ENCODE measurements at regions not wholly inside any gene's neighbourhood (a gene's known extent, or its start where the extent isn't known, plus 50 kb on each side); places are given as distances from the start of the nearest gene placed in this dataset.
A peak's percentile ranks its signal among the peaks of the same experiment; 100 is the strongest.

DNA sequence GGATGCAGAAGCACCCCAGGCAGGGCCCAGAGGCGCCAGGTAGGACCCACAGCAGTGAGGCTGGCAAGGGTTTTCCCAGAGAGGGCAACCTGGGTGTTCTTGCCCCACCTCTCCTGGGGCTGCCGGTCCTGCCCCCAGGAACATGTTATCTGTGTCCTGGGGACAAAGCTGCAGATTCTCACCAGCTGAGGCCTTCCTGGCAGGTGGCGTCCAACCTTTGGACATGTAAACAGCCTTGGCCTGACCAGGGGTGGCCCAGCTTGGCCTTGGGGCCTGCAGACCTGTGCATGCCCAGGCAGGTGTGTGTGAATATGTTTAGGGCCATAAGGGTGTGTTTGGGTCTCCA, 101.8 kb upstream of the LARP1 start (continued):
- TF ChIP-seq, protein P1, sequence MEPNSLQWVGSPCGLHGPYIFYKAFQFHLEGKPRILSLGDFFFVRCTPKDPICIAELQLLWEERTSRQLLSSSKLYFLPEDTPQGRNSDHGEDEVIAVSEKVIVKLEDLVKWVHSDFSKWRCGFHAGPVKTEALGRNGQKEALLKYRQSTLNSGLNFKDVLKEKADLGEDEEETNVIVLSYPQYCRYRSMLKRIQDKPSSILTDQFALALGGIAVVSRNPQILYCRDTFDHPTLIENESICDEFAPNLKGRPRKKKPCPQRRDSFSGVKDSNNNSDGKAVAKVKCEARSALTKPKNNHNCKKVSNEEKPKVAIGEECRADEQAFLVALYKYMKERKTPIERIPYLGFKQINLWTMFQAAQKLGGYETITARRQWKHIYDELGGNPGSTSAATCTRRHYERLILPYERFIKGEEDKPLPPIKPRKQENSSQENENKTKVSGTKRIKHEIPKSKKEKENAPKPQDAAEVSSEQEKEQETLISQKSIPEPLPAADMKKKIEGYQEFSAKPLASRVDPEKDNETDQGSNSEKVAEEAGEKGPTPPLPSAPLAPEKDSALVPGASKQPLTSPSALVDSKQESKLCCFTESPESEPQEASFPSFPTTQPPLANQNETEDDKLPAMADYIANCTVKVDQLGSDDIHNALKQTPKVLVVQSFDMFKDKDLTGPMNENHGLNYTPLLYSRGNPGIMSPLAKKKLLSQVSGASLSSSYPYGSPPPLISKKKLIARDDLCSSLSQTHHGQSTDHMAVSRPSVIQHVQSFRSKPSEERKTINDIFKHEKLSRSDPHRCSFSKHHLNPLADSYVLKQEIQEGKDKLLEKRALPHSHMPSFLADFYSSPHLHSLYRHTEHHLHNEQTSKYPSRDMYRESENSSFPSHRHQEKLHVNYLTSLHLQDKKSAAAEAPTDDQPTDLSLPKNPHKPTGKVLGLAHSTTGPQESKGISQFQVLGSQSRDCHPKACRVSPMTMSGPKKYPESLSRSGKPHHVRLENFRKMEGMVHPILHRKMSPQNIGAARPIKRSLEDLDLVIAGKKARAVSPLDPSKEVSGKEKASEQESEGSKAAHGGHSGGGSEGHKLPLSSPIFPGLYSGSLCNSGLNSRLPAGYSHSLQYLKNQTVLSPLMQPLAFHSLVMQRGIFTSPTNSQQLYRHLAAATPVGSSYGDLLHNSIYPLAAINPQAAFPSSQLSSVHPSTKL (CRISPR knock-in tag; IDR thresholded peaks at IDR 0.05) = peak; percentile 86
- TF ChIP-seq CEBPG (CRISPR knock-in tag; IDR thresholded peaks at IDR 0.05) (no peak), IKZF1 (IDR thresholded peaks at IDR 0.05) (no peak), ZKSCAN8 (CRISPR knock-in tag; IDR thresholded peaks at IDR 0.05; ENCODE audit: borderline replicate concordance) (peak; percentile 78; the same call in 1 of the 2 replicates), HOXA9 (CRISPR knock-in tag; IDR thresholded peaks at IDR 0.05; ENCODE audit: borderline replicate concordance) (no peak), AGO1 (IDR thresholded peaks at IDR 0.05; ENCODE audit: low read depth, low read length, poor library complexity, severe bottlenecking) (no peak), ZNF30 (CRISPR knock-in tag; IDR thresholded peaks at IDR 0.05) (no peak), SKI (IDR thresholded peaks at IDR 0.05; ENCODE audit: partially characterized antibody) (no peak), ZNF713 (CRISPR knock-in tag; IDR thresholded peaks at IDR 0.05) (no peak), ZFY (CRISPR knock-in tag; IDR thresholded peaks at IDR 0.05) (peak; percentile 88), ZNF749 (CRISPR knock-in tag; IDR thresholded peaks at IDR 0.05; ENCODE audit: borderline replicate concordance) (no peak), ZNF34 (CRISPR knock-in tag; IDR thresholded peaks at IDR 0.05; ENCODE audit: borderline replicate concordance) (no peak), RORA (CRISPR knock-in tag; IDR thresholded peaks at IDR 0.05) (no peak), NR2F1 (CRISPR knock-in tag; IDR thresholded peaks at IDR 0.05) (peak; percentile 35 to 61; a peak in 2 of 4 replicates), ZNF530 (CRISPR knock-in tag; IDR thresholded peaks at IDR 0.05; ENCODE audit: low read depth) (no peak), PLRG1 (conservative IDR thresholded peaks at IDR 0.05) (no peak), FOXC1 (CRISPR knock-in tag; IDR thresholded peaks at IDR 0.05; ENCODE audit: borderline replicate concordance) (no peak), CENPT (CRISPR knock-in tag; IDR thresholded peaks at IDR 0.05; ENCODE audit: low read depth) (no peak), ZNF24 (IDR thresholded peaks at IDR 0.05) (no peak), SIX4 (CRISPR knock-in tag; IDR thresholded peaks at IDR 0.05) (0 out of 2 replicates have a peak, but pooled peaks have one; percentile 43), MEIS1 (CRISPR knock-in tag; IDR thresholded peaks at IDR 0.05; ENCODE audit: borderline replicate concordance) (peak; percentile 60; the same call in 1 of the 2 replicates), ZFP90 (CRISPR knock-in tag; IDR thresholded peaks at IDR 0.05; ENCODE audit: borderline replicate concordance) (0 out of 2 replicates have a peak, but pooled peaks have one; percentile 27), MZF1 (CRISPR knock-in tag; IDR thresholded peaks at IDR 0.05; ENCODE audit: borderline replicate concordance) (no peak), ZBTB3 (CRISPR knock-in tag; IDR thresholded peaks at IDR 0.05; ENCODE audit: borderline replicate concordance, low read depth) (no peak; the same call in 1 of the 2 replicates)
- TF ChIP-seq, protein P2, sequence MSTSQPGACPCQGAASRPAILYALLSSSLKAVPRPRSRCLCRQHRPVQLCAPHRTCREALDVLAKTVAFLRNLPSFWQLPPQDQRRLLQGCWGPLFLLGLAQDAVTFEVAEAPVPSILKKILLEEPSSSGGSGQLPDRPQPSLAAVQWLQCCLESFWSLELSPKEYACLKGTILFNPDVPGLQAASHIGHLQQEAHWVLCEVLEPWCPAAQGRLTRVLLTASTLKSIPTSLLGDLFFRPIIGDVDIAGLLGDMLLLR (CRISPR knock-in tag; IDR thresholded peaks at IDR 0.05) = no peak
- TF ChIP-seq, protein P3, sequence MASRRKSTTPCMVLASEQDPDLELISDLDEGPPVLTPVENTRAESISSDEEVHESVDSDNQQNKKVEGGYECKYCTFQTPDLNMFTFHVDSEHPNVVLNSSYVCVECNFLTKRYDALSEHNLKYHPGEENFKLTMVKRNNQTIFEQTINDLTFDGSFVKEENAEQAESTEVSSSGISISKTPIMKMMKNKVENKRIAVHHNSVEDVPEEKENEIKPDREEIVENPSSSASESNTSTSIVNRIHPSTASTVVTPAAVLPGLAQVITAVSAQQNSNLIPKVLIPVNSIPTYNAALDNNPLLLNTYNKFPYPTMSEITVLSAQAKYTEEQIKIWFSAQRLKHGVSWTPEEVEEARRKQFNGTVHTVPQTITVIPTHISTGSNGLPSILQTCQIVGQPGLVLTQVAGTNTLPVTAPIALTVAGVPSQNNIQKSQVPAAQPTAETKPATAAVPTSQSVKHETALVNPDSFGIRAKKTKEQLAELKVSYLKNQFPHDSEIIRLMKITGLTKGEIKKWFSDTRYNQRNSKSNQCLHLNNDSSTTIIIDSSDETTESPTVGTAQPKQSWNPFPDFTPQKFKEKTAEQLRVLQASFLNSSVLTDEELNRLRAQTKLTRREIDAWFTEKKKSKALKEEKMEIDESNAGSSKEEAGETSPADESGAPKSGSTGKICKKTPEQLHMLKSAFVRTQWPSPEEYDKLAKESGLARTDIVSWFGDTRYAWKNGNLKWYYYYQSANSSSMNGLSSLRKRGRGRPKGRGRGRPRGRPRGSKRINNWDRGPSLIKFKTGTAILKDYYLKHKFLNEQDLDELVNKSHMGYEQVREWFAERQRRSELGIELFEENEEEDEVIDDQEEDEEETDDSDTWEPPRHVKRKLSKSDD (CRISPR knock-in tag; IDR thresholded peaks at IDR 0.05; ENCODE audit: low read depth) = 0 out of 2 replicates have a peak, but pooled peaks have one; percentile 40
